Keratinocyte (primary cell): ENCODE measurements at regions not wholly inside any gene's neighbourhood (a gene's known extent, or its start where the extent isn't known, plus 50 kb on each side); places are given as distances from the start of the nearest gene placed in this dataset.

Experiments used
- DNase-seq: peaks from one replicate; pipeline ENCODE4 v3.0.0-alpha.2; 2011; ENCODE audit warnings: low read depth, missing footprints, low spot score
- FAIRE-seq: peaks from 2 replicates; lab custom pipeline; 2011; peaks lifted over from hg19 to GRCh38; lab: Jason Lieb, UNC
- H2AFZ ChIP-seq: 2 replicates; pipeline ENCODE4 v1.6.0; 2012; ENCODE audit warnings: low read length, control low read depth, inconsistent platforms; ENCODE audit not compliant: control insufficient read depth
- H3K27ac ChIP-seq: 2 replicates; pipeline ENCODE4 v1.5.1; 2011; ENCODE audit warnings: low read length; ENCODE audit not compliant: control insufficient read depth, insufficient read depth
- H3K27me3 ChIP-seq: 3 replicates; pipeline ENCODE4 v1.6.0; 2011; ENCODE audit warnings: low read length; ENCODE audit not compliant: control insufficient read depth, insufficient read depth; ENCODE audit errors: extremely low read depth
- H3K36me3 ChIP-seq, 2 experiments: 2 replicates in 1 of 2; 3 replicates in 1 of 2; pipeline ENCODE4 v1.5.1; 2011; ENCODE audit warnings: low read length in 2 of 2, mild to moderate bottlenecking in 1 of 2; ENCODE audit not compliant: control insufficient read depth in 2 of 2, insufficient read depth in 2 of 2; ENCODE audit errors: extremely low read depth in 1 of 2
- H3K4me1 ChIP-seq: 3 replicates; pipeline ENCODE4 v1.5.1; 2011; ENCODE audit warnings: low read length; ENCODE audit not compliant: control insufficient read depth, insufficient read depth; ENCODE audit errors: extremely low read depth
- H3K4me2 ChIP-seq: 3 replicates; pipeline ENCODE4 v1.6.0; 2011; ENCODE audit warnings: low read depth, low read length; ENCODE audit not compliant: control insufficient read depth, insufficient read depth; ENCODE audit errors: extremely low read depth
- H3K4me3 ChIP-seq, 3 experiments: fragments of 200-600 bp in 1 of 3; sonication (generic) in 1 of 3; 2 replicates in 2 of 3; 3 replicates in 1 of 3; pipeline ENCODE4 v1.5.1; 2011 to 2016; ENCODE audit warnings: low read length in 3 of 3, mild to moderate bottlenecking in 3 of 3, control low read depth in 2 of 3, inconsistent platforms in 1 of 3, low read depth in 1 of 3, mixed read lengths in 1 of 3, mixed run types in 1 of 3, moderate library complexity in 1 of 3; ENCODE audit not compliant: control insufficient read depth in 2 of 3, insufficient read depth in 2 of 3; ENCODE audit errors: extremely low read depth in 1 of 3
- H3K79me2 ChIP-seq: 2 replicates; pipeline ENCODE4 v1.6.0; 2012; ENCODE audit warnings: low read length; ENCODE audit not compliant: control insufficient read depth, insufficient read depth
- H3K9ac ChIP-seq: 3 replicates; pipeline ENCODE4 v1.6.0; 2011; ENCODE audit warnings: low read length; ENCODE audit not compliant: control insufficient read depth, insufficient read depth; ENCODE audit errors: extremely low read depth
- H3K9me1 ChIP-seq: 3 replicates; pipeline ENCODE4 v1.6.0; 2011; ENCODE audit warnings: low read length; ENCODE audit not compliant: control insufficient read depth, insufficient read depth; ENCODE audit errors: extremely low read depth
- H3K9me3 ChIP-seq: 2 replicates; pipeline ENCODE4 v1.5.1; 2012; ENCODE audit warnings: low read depth, low read length; ENCODE audit not compliant: control insufficient read depth
- H4K20me1 ChIP-seq: 3 replicates; pipeline ENCODE4 v1.6.0; 2011; ENCODE audit warnings: low read length; ENCODE audit not compliant: control insufficient read depth, insufficient read depth; ENCODE audit errors: extremely low read depth
- EZH2 ChIP-seq: IDR thresholded peaks from one replicate; pipeline ENCODE4 v1.6.1; 2012; ENCODE audit warnings: inconsistent platforms, mild to moderate bottlenecking, low read length, moderate library complexity
- dilution Hi-C: fragments of 300-500 bp; cut with MboI; formaldehyde crosslinking; loops from one replicate; pipeline ENCODE4 v1.7.0; 2020; ENCODE audit warnings: low sequenced_read_pairs; ENCODE audit not compliant: extremely low pct_ligation_motif_present
- TF ChIP-seq, protein P1 (sequence below), 3 experiments: IDR thresholded peaks in 1 of 3; conservative IDR thresholded peaks in 1 of 3; optimal IDR thresholded peaks in 1 of 3; 2 replicates in 2 of 3; 3 replicates in 1 of 3; pipeline versions ENCODE3 to v1.5.1; 2011; ENCODE audit warnings: low read length in 3 of 3, mild to moderate bottlenecking in 3 of 3, moderate library complexity in 2 of 3, control low read depth in 1 of 3, inconsistent platforms in 1 of 3; ENCODE audit not compliant: insufficient read depth in 2 of 3; ENCODE audit errors: extremely low read depth in 1 of 3

DNA sequence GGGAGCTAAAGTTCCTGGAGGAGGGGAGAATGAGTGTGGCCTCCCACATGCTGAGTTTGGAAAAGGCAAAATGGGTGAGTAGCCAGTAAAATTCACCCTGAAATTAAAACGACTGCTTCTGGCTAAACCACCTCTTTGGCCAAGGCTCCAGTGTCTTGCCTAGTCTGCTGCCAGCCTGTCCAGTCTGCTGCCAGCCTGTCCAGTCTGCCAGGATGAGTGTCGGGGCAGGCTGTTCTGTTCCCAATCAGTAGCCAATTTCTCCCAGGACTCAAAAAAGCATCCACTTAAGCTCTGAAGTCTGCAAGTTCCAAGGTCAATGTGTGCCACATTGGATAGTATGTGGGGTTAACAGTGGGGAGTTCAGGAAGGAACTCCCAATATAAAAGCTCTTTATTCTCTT lies 134.6 kb upstream of the KLHL29 start:
- dilution Hi-C loops, result no loop called here
- H2AFZ ChIP-seq, result no peak overlapping the region
- H3K27ac ChIP-seq, result no peak overlapping the region
- no peaks in the 10 kb centered on the region for H3K9me1 ChIP-seq
- H3K36me3 ChIP-seq, result no peaks in the 10 kb centered on the region
- DNase-seq, result no peak
- no peaks in the 10 kb centered on the region for H3K79me2 ChIP-seq
- no peak overlapping the region for H3K4me2 ChIP-seq
- no peak overlapping the region for H3K9ac ChIP-seq
- no peaks in the 10 kb centered on the region for H3K4me1 ChIP-seq
- no peaks in the 10 kb centered on the region for H3K9me3 ChIP-seq
- no peaks in the 10 kb centered on the region for H3K27me3 ChIP-seq
- FAIRE-seq, result no peak
- no peaks in the 10 kb centered on the region for H4K20me1 ChIP-seq
- TF ChIP-seq, protein P1, sequence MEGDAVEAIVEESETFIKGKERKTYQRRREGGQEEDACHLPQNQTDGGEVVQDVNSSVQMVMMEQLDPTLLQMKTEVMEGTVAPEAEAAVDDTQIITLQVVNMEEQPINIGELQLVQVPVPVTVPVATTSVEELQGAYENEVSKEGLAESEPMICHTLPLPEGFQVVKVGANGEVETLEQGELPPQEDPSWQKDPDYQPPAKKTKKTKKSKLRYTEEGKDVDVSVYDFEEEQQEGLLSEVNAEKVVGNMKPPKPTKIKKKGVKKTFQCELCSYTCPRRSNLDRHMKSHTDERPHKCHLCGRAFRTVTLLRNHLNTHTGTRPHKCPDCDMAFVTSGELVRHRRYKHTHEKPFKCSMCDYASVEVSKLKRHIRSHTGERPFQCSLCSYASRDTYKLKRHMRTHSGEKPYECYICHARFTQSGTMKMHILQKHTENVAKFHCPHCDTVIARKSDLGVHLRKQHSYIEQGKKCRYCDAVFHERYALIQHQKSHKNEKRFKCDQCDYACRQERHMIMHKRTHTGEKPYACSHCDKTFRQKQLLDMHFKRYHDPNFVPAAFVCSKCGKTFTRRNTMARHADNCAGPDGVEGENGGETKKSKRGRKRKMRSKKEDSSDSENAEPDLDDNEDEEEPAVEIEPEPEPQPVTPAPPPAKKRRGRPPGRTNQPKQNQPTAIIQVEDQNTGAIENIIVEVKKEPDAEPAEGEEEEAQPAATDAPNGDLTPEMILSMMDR (optimal IDR thresholded peaks at IDR 0.05 in 1 of 3, IDR thresholded peaks at IDR 0.05 in 1 of 3, conservative IDR thresholded peaks at IDR 0.05 in 1 of 3; ENCODE audit: extremely low read depth in 1 of 3, insufficient read depth in 2 of 3, low read length in 3 of 3), result no peak
- TF ChIP-seq EZH2, result no peak
- no peak overlapping the region for H3K4me3 ChIP-seq

- Histone ChIP-seq H3K4me1 (no peaks in the 10 kb centered on the region), H4K20me1 (no peaks in the 10 kb centered on the region), H2AFZ (no peak overlapping the region), H3K9me3 (no peaks in the 10 kb centered on the region), H3K4me3 (no peak overlapping the region), H3K9ac (no peak overlapping the region), H3K4me2 (no peak overlapping the region), H3K27ac (no peak overlapping the region), H3K36me3 (no peaks in the 10 kb centered on the region), H3K9me1 (no peaks in the 10 kb centered on the region), H3K79me2 (no peaks in the 10 kb centered on the region), H3K27me3 (no peaks in the 10 kb centered on the region)
- FAIRE-seq, result no peak
- dilution Hi-C loops, result no loop called here
- no peak for DNase-seq
- TF ChIP-seq, protein P1 (optimal IDR thresholded peaks at IDR 0.05 in 1 of 3, IDR thresholded peaks at IDR 0.05 in 1 of 3, conservative IDR thresholded peaks at IDR 0.05 in 1 of 3; ENCODE audit: extremely low read depth in 1 of 3, insufficient read depth in 2 of 3, low read length in 3 of 3), result no peak
- TF ChIP-seq EZH2, result no peak
Measured at GRCh38 chr2:23256643-23257042, 128.3 kb upstream of the KLHL29 start.
